OCI-LY1 (cell line): ENCODE measurements at regions not wholly inside any gene's neighbourhood (a gene's known extent, or its start where the extent isn't known, plus 50 kb on each side); places are given as distances from the start of the nearest gene placed in this dataset.

Experiments
- EZH2 ChIP-seq: fragments of 200-600 bp; sonication (generic), shearing (Covaris generic); IDR thresholded peaks from 2 replicates; pipeline ENCODE4 v1.8.0; 2017; ENCODE audit warnings: borderline replicate concordance, mixed run types, mild to moderate bottlenecking, antibody characterized with exemption, low read length, moderate library complexity, mixed read lengths
- TF ChIP-seq, protein P1 (sequence below): fragments of 200-600 bp; sonication (generic), shearing (Covaris generic); IDR thresholded peaks from 2 replicates; pipeline ENCODE4 v1.5.1; 2017; ENCODE audit warnings: mild to moderate bottlenecking, antibody characterized with exemption, low read length, moderate library complexity, mixed read lengths

DNA sequence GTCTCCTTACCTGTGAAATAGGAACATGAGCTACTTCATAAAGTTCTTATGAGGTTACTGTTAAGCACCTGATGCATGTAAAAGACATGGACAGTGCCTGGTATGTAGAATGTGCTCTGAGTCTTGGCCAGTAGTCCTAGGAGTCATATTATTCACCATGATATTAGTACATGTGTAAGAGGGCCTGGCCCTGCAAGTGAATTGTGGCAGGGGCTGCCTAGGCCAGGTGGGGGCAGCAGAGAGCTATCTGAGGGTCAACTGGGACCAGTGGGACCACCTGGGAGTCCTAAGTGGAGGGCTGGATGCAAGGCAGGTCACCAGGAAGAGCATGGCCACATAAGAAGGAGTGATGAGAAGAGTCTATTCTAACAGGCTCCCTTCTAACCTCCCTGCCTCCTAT is 529.5 kb downstream of the SOX6 start:
- TF ChIP-seq, protein P1, sequence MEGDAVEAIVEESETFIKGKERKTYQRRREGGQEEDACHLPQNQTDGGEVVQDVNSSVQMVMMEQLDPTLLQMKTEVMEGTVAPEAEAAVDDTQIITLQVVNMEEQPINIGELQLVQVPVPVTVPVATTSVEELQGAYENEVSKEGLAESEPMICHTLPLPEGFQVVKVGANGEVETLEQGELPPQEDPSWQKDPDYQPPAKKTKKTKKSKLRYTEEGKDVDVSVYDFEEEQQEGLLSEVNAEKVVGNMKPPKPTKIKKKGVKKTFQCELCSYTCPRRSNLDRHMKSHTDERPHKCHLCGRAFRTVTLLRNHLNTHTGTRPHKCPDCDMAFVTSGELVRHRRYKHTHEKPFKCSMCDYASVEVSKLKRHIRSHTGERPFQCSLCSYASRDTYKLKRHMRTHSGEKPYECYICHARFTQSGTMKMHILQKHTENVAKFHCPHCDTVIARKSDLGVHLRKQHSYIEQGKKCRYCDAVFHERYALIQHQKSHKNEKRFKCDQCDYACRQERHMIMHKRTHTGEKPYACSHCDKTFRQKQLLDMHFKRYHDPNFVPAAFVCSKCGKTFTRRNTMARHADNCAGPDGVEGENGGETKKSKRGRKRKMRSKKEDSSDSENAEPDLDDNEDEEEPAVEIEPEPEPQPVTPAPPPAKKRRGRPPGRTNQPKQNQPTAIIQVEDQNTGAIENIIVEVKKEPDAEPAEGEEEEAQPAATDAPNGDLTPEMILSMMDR = peak; percentile 76
- TF ChIP-seq EZH2 = no peak
